ENCODE measurements at regions not wholly inside any gene's neighbourhood (a gene's known extent, or its start where the extent isn't known, plus 50 kb on each side); places are given as distances from the start of the nearest gene placed in this dataset.
A peak's percentile ranks its signal among the peaks of the same experiment; 100 is the strongest.

DNA sequence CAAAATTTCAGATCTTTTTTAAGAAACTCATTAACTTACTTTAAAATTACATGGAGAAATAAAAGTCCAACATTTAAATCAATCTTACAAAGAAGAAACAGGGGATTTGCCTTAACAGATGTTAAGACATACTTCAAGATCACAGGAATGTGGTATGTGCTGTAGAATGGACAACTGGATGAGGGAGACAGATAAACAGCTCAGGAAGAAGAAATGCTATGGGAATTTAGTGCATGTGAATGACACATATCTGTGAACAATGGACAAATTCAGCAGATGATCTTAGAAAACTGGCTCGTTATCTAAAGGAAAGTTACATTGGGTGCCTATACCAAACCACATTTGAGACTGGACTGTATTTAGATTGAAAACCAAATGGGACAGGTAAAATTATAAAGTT, 246.8 kb upstream of the AGAP1 start:
- H3K9me3 ChIP-seq, result no peaks in the 10 kb centered on the region
- ATAC-seq, result no peak
- DNase-seq, result no peak
- intact Hi-C loops (cut with DNase I), result no loop called here
- no peak overlapping the region for H3K27ac ChIP-seq
- TF ChIP-seq POLR2A (IDR thresholded peaks at IDR 0.05), result no peak
- TF ChIP-seq, protein P1, sequence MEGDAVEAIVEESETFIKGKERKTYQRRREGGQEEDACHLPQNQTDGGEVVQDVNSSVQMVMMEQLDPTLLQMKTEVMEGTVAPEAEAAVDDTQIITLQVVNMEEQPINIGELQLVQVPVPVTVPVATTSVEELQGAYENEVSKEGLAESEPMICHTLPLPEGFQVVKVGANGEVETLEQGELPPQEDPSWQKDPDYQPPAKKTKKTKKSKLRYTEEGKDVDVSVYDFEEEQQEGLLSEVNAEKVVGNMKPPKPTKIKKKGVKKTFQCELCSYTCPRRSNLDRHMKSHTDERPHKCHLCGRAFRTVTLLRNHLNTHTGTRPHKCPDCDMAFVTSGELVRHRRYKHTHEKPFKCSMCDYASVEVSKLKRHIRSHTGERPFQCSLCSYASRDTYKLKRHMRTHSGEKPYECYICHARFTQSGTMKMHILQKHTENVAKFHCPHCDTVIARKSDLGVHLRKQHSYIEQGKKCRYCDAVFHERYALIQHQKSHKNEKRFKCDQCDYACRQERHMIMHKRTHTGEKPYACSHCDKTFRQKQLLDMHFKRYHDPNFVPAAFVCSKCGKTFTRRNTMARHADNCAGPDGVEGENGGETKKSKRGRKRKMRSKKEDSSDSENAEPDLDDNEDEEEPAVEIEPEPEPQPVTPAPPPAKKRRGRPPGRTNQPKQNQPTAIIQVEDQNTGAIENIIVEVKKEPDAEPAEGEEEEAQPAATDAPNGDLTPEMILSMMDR (IDR thresholded peaks at IDR 0.05), result no peak
- 55% methylated on average over 1 of the region's 1 CpG for WGBS (ENCODE audit: insufficient coverage, low coverage, low lambda C conversion rate, missing lambda C conversion rate)
- no peaks in the 10 kb centered on the region for H3K27me3 ChIP-seq
- H3K4me3 ChIP-seq, result no peak overlapping the region
- no peaks in the 10 kb centered on the region for H3K36me3 ChIP-seq
- H3K4me1 ChIP-seq, result no peaks in the 10 kb centered on the region

DNA sequence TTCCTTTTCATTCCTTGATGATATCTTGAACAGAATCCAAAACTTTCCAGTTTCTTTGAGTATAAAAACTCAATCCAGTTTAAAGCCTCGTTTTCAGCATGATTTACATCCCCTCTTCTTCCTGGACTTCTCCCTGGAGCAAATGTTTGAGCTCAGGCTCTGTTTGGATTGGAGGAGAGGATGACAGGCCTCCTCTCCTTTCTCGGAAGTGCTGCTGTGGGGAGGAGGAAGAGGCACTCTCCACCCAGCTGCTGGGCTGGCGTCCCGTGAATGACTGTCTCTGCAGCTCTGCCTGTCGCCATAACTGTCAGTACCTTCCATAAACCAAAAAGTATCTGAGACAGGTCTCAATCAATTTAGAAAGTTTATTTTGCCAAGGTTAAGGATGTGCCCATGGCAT, 238.2 kb upstream of the AGAP1 start:
- intact Hi-C loops (cut with DNase I), result no loop called here
- ATAC-seq, result peak in 2 of 4 donors; percentile 23 to 26
- H3K9me3 ChIP-seq, result no peaks in the 10 kb centered on the region
- DNase-seq, result no peak
- TF ChIP-seq, protein P1 (IDR thresholded peaks at IDR 0.05), result no peak
- no peak for TF ChIP-seq POLR2A (IDR thresholded peaks at IDR 0.05)
- no peaks in the 10 kb centered on the region for H3K36me3 ChIP-seq
- 15% methylated on average over 5 of the region's 5 CpGs for WGBS (ENCODE audit: insufficient coverage, low coverage, low lambda C conversion rate, missing lambda C conversion rate)
- no peak overlapping the region for H3K27ac ChIP-seq
- H3K4me3 ChIP-seq, result no peak overlapping the region
- H3K4me1 ChIP-seq, result no peaks in the 10 kb centered on the region
- H3K27me3 ChIP-seq, result no peaks in the 10 kb centered on the region

DNA sequence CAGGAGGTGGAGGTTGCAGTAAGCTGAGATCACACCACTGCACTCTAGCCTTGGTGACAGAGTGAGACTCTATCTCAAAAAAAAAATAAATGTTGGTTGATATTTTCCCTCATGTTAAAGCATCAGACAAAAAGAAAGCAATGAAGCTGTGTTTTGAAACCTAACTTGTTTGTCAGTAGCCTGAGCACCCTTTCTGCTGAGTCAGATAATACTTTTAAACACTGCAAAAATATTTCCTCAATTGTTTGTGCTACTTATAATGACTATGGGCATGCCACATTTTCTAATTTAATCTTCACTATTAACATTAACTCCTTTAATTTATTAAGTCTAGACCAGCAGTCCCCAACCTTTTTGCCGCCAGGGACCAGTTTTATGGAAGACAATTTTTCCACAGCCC, 236.3 kb upstream of the AGAP1 start:
- ATAC-seq, result no peak
- TF ChIP-seq POLR2A (IDR thresholded peaks at IDR 0.05), result no peak
- TF ChIP-seq, protein P1 (IDR thresholded peaks at IDR 0.05), result no peak
- no peaks in the 10 kb centered on the region for H3K9me3 ChIP-seq
- H3K27me3 ChIP-seq, result no peaks in the 10 kb centered on the region
- H3K4me1 ChIP-seq, result no peaks in the 10 kb centered on the region
- DNase-seq, result no peak
- intact Hi-C loops (cut with DNase I), result no loop called here
- no peak overlapping the region for H3K4me3 ChIP-seq
- WGBS (ENCODE audit: insufficient coverage, low coverage, low lambda C conversion rate, missing lambda C conversion rate), result 100% methylated on average over 1 of the region's 1 CpG
- H3K36me3 ChIP-seq, result no peaks in the 10 kb centered on the region
- no peak overlapping the region for H3K27ac ChIP-seq

DNA sequence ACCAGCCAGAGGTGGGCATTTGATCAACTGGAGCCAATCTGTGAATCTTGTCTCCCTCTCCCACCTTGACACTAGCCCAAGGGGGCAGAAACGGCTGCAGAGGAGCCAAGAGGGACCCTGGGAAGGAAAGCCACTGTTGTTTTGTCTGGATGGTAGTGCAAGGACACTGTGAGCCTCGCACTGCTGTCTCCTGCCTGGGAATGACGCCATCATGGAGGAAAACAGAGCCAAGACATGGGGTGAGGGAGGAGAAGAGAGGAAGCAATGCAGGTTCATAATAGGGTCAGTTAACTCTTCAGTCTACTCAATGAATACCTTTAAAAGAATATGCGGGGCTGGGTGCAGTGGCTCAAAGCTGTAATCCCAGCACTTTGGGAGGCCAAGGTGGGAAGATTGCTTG, 231.1 kb upstream of the AGAP1 start:
- WGBS (ENCODE audit: insufficient coverage, low coverage, low lambda C conversion rate, missing lambda C conversion rate), result 74% methylated on average over 4 of the region's 4 CpGs
- Histone ChIP-seq H3K4me1 (no peaks in the 10 kb centered on the region), H3K27me3 (no peaks in the 10 kb centered on the region), H3K9me3 (no peaks in the 10 kb centered on the region), H3K27ac (no peak overlapping the region), H3K36me3 (no peaks in the 10 kb centered on the region), H3K4me3 (no peak overlapping the region)
- TF ChIP-seq, protein P1 (IDR thresholded peaks at IDR 0.05), result no peak
- TF ChIP-seq POLR2A (IDR thresholded peaks at IDR 0.05), result no peak
- DNase-seq, result no peak
- intact Hi-C loops (cut with DNase I), result no loop called here
- ATAC-seq, result no peak
